ENCODE measurements at regions not wholly inside any gene's neighbourhood (a gene's known extent, or its start where the extent isn't known, plus 50 kb on each side); places are given as distances from the start of the nearest gene placed in this dataset.
A peak's percentile ranks its signal among the peaks of the same experiment; 100 is the strongest.

DNA sequence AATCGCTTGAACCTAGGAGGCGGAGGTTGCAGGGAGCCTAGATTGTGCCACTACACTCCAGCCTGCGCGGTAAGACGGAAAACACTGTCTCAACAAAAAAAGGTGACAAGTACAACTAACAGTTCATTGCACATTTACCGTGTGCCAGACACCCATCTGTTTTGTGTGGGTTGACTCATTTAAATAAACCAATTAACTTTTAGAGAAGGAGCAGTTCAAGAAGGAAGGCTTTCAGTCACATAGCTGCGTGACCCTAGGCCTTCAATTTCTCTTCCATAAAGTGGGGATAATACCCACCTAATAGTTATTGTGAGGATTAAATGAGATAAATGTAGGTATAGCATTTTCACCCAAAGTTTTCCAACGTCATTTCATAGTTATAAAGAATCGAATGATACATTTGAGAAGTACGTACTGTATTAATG is 52.3 kb upstream of the KDM7A start:
- TF ChIP-seq, protein P1, sequence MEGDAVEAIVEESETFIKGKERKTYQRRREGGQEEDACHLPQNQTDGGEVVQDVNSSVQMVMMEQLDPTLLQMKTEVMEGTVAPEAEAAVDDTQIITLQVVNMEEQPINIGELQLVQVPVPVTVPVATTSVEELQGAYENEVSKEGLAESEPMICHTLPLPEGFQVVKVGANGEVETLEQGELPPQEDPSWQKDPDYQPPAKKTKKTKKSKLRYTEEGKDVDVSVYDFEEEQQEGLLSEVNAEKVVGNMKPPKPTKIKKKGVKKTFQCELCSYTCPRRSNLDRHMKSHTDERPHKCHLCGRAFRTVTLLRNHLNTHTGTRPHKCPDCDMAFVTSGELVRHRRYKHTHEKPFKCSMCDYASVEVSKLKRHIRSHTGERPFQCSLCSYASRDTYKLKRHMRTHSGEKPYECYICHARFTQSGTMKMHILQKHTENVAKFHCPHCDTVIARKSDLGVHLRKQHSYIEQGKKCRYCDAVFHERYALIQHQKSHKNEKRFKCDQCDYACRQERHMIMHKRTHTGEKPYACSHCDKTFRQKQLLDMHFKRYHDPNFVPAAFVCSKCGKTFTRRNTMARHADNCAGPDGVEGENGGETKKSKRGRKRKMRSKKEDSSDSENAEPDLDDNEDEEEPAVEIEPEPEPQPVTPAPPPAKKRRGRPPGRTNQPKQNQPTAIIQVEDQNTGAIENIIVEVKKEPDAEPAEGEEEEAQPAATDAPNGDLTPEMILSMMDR (IDR thresholded peaks at IDR 0.05): no peak
- Mint-ChIP-seq H3K36me3 (ENCODE audit: low read depth) (peaks cover 7% of the 10 kb centered on the region), H3K4me3 (peak overlapping the region; percentile 83), H3K27ac (peak overlapping the region; percentile 98), H3K4me1 (ENCODE audit: low read depth) (peaks cover 44% of the 10 kb centered on the region), H3K27me3 (no peaks in the 10 kb centered on the region), H3K9me3 (no peaks in the 10 kb centered on the region)
- ChIA-PET POLR2A (interaction anchor here (0.8 to 4.1 kb wide), 5 partner anchors 13 to 249 kb away, joined by 3 to 48 read pairs (median 6); partner anchors contain the start of gene KDM7A), CTCF (interaction anchor here (1.3 to 2.8 kb wide), 3 partner anchors 52 to 166 kb away, joined by 3 to 10 read pairs (median 7); partner anchors contain the start of gene KDM7A)
- ATAC-seq: no peak
- DNase-seq: peak; percentile 50
- intact Hi-C loops (cut with micrococcal nuclease): no loop called here
